ENCODE measurements at regions not wholly inside any gene's neighbourhood (a gene's known extent, or its start where the extent isn't known, plus 50 kb on each side); places are given as distances from the start of the nearest gene placed in this dataset.

- DNase-seq (ENCODE audit: low read depth) = peak; percentile 81
- H3K4me3 ChIP-seq (ENCODE audit: low read depth, low read length) = peak overlapping the region; percentile 40
Measured at GRCh38 chr10:88069338-88069737, 205.9 kb downstream of the PTEN start.

GRCh38 chr10:88070080-88070880 lies 206.9 kb downstream of the PTEN start:
- TF ChIP-seq CTCF (IDR thresholded peaks at IDR 0.05; ENCODE audit: insufficient read depth, low read depth, low read length, missing control alignments) = no peak
- peak overlapping the region; percentile 40 for H3K4me3 ChIP-seq (ENCODE audit: low read depth, low read length)
- peak; percentile 97 for DNase-seq (ENCODE audit: low read depth)

More at GRCh38 chr10:88069338-88069737, 205.9 kb downstream of the PTEN start:
- TF ChIP-seq CTCF (IDR thresholded peaks at IDR 0.05; ENCODE audit: insufficient read depth, low read depth, low read length, missing control alignments) = no peak

- no peak for DNase-seq (ENCODE audit: low read depth)
- no peak for TF ChIP-seq CTCF (IDR thresholded peaks at IDR 0.05; ENCODE audit: insufficient read depth, low read depth, low read length, missing control alignments)
- H3K4me3 ChIP-seq (ENCODE audit: low read depth, low read length) = no peak overlapping the region
Measured at GRCh38 chr10:88071879-88072278, 208.5 kb downstream of the PTEN start.

- DNase-seq (ENCODE audit: low read depth) = no peak
- H3K4me3 ChIP-seq (ENCODE audit: low read depth, low read length) = no peak overlapping the region
- TF ChIP-seq CTCF (IDR thresholded peaks at IDR 0.05; ENCODE audit: insufficient read depth, low read depth, low read length, missing control alignments) = no peak
Measured at GRCh38 chr10:88073682-88074081, 210.3 kb downstream of the PTEN start.

- no peak overlapping the region for H3K4me3 ChIP-seq (ENCODE audit: low read depth, low read length)
- DNase-seq (ENCODE audit: low read depth) = no peak
- no peak for TF ChIP-seq CTCF (IDR thresholded peaks at IDR 0.05; ENCODE audit: insufficient read depth, low read depth, low read length, missing control alignments)
Measured at GRCh38 chr10:88074971-88075370, 211.5 kb downstream of the PTEN start.

- H3K4me3 ChIP-seq (ENCODE audit: low read depth, low read length) = no peak overlapping the region
- TF ChIP-seq CTCF (IDR thresholded peaks at IDR 0.05; ENCODE audit: insufficient read depth, low read depth, low read length, missing control alignments) = no peak
- DNase-seq (ENCODE audit: low read depth) = peak; percentile 77
Measured at GRCh38 chr10:88076027-88076880, 212.8 kb downstream of the PTEN start.
